ENCODE measurements at regions not wholly inside any gene's neighbourhood (a gene's known extent, or its start where the extent isn't known, plus 50 kb on each side); places are given as distances from the start of the nearest gene placed in this dataset.
"Not testable (repeated sequence)": the region's sequence is repeated elsewhere in the genome, so short reads cannot be mapped to it uniquely, and the experiment has no call there.

DNA sequence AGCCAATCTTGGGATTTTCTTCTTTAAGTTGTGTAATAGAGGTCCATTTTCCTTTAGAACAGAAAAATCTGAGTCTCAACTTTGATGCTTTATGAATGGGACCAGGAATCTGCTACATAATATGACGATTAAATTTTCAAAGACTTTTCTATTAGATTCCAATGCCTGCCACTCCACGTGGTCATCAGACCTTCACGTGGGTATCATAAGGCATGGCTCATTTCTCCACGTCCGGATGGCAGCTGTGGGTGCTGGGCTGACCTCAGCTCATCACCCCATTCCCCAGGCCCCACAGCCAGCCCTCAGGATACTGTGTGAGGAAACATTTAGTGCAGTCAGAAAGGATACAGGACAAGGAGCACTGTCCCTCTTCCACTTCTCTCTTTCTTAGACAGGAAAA lies 159.7 kb downstream of the SEMA6D start:
- intact Hi-C loops (cut with DNase I): no loop called here
- no peak for DNase-seq (ENCODE audit: low spot score)

DNA sequence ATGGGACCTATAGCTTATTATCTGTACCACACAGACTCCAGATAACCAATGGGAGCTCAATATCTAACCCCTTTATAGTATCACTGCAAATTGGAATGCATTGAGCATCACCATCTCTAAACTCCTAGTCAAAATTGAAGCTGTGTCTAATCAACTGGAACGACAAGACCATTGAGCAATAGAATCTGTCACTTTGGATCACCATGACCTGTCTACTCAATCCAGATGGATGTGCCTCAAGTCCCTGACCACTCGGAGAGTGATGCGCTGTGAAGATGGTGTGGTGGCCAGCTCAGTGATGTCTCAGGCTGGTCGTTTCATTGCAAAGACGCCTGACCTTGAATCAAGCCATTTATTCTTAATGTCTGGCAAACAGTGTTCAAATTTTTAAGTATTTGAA lies 160.5 kb downstream of the SEMA6D start:
- intact Hi-C loops (cut with DNase I): no loop called here
- no peak for DNase-seq (ENCODE audit: low spot score)

DNA sequence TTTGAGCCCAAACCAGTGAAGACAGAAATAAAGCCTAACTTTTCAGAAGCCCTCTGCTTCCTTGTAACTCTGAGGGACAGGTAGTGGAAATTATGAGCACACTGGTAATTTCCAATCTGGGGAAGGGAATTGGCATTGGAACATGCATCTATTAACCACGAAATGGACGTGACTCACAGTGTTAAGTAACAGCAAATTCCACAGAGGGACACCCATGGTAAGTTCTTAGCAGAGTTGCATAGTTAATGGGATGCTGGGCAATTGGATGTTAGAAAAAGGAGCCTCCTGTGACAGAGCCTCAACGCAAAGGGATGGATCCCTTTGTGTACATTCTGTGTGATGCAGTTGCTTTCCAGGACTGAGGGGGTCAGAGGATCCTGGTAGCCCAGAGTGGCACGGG lies 168.6 kb downstream of the SEMA6D start:
- intact Hi-C loops (cut with DNase I): no loop called here
- DNase-seq (ENCODE audit: low spot score): no peak

DNA sequence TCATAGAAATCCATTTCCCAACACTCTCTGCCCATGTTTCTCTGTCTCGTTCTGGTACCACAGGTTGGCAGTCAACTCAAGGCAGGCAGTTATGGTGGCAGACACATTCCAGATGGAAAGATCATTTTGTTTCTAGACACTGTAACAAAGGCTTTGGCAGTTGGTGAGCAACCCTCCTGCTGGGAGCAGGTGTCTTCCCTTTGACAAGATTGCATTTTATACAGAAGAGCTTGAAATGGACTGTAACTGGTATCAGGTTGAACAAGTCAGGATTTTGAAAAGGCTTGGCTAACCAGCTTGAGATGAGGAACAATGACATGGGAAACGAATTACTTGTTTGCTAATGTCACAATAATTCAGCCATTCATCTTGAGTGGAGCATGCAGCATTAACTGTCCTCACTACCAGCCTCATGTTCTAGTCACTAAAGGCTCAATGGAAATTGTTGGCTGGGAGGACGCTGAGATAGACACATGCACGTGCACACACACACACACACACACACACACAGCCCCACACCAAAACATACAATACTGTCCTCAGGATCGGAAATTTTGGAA lies 170.0 kb downstream of the SEMA6D start:
- no peak for DNase-seq (ENCODE audit: low spot score)
- intact Hi-C loops (cut with DNase I): no loop called here

DNA sequence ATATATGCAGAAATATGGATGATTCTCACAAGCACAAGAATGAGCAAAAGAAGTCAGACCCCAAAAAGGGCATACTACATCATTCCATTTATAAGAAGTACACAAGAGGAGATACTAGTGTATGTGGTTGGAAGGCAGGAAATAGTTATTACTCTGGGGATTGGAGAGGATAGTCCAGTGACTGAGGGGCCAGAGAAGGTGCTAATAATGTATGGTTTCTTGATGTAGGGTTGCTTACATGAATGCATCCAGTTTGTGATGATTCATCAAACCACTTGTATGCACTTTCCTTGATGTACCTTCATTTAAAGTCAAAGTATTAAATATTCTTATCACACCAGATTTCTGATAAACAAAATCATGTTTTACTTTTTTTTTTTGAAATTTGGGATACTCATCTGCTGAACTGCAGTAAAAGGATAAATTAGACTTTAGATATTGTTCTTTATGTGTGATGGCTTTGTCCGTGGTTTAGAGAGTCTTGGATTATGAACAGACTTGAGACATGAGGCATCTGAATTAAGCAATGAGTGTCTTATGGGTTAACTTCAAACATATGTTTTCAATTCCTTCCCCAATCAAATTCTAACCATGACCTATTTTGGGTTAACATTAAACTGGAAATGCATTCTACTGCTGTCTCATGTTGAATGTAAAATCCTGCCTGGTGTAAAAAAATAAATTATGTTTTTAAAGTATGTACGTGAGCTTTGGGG lies 171.2 kb downstream of the SEMA6D start:
- no peak for DNase-seq (ENCODE audit: low spot score)
- intact Hi-C loops (cut with DNase I): no loop called here

DNA sequence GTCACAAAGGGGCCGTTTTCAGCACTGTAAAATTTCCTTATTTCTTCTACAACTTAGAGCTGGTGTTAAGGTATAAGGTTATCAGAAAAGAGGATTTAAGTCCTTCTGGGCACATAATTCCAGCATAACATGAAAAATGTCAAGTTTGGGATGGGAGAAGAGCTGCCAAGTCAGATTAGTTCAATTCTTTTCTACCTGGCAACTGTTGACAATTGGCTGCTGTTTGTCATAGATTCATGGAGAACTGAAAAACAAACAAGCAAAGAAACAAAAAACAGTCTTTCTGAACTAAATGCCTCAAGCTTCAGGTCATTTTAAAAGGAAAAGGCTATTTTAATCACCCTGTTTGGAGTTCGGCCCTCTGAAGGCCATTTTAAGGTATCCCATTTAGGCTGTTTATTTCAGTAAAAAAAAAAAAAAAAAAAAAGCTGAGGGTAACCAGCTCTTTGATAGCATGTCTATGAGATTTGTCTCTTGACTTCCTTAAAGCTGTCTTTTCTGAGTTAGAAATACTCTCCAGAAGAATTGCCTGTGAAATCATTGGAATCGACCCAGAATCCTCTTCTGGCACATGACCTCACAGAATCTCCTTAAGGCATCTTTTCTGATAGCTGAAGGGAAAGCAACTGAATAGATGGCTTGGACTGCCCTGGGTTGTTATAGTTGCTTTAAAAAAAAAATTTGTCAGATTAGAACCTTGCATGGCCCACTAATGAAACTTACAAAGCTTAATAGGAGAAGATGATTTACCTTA lies 173.3 kb downstream of the SEMA6D start:
- no peak for DNase-seq (ENCODE audit: low spot score)
- intact Hi-C loops (cut with DNase I): no loop called here

DNA sequence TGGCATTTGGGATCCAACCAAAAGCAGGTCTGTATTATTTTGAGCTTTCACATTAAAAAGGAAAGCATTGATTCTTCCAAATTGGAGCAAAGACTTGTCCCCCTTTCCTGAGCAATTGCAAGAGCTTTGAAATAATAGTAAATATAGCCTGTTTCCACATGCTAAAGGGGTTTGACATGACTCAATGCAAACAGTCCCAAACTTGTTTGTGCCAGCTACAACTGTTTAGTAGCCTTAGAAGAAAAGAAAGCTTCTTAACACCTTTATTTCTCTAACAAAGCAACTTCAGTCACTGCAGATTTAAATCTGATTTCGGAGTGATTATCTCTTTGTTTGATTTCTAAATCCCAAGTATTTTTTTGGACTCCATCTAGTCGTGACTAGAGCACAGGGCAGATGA lies 180.2 kb downstream of the SEMA6D start:
- DNase-seq (ENCODE audit: low spot score): no peak
- intact Hi-C loops (cut with DNase I): no loop called here

DNA sequence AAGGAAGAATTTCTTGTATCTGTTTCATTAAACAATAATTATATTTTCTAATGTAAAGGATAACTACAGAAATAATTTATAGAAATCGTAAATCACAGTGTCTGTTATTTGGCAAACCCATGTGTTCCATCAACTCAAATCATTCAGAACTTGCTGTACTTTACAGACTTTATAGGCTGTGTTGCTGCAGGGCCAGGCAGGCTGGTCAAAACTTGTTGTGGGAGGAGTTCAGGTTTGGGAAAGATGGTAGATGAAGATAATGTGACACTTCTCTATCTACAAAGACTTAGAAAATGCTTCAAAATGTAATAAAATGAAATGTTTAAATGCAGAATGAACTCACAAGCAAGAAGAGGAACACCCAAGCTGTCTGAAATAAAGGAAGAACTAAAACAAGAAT lies 183.4 kb downstream of the SEMA6D start:
- intact Hi-C loops (cut with DNase I): no loop called here
- DNase-seq (ENCODE audit: low spot score): no peak

DNA sequence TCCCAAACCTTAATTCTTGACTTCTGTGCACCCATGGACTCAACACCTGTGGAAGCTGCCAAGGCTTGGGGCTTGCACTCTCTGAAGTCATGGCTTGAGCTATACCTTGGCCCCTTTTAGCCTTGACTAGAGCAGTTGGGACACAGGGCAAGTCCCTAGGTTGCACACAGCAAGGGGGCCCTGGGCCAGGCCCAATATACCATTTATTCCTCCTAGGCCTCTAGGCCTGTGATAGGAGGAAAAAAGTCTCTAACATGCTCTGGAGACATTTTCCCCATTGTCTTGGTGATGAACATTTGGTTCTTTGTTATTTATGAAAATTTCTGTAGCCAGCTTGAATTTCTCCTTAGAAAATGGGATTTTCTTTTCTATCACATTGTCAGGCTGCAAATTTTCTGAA lies 186.1 kb downstream of the SEMA6D start:
- intact Hi-C loops (cut with DNase I): no loop called here

DNA sequence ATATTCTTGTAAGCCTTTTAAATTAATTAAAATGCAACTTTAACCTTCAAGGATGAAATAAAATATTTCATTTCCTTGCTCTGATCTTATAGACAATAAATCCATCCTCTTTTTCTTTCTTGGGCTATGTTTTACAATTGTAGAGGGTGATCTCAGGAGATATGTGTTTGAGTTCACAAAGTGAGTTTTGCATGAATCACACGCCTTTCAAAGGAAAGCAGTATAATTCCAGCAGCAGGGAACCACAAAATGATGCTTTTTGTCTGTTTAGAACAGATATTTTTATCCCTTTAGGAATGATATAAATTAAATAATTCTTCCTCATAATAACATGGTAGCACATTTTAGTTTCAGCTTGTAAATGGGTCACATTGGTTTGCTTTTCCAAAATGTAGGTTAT lies 191.2 kb downstream of the SEMA6D start:
- intact Hi-C loops (cut with DNase I): no loop called here
- no peak for DNase-seq (ENCODE audit: low spot score)

More for the DNA sequence above, 186.1 kb downstream of the SEMA6D start:
- no peak for DNase-seq (ENCODE audit: low spot score)

DNA sequence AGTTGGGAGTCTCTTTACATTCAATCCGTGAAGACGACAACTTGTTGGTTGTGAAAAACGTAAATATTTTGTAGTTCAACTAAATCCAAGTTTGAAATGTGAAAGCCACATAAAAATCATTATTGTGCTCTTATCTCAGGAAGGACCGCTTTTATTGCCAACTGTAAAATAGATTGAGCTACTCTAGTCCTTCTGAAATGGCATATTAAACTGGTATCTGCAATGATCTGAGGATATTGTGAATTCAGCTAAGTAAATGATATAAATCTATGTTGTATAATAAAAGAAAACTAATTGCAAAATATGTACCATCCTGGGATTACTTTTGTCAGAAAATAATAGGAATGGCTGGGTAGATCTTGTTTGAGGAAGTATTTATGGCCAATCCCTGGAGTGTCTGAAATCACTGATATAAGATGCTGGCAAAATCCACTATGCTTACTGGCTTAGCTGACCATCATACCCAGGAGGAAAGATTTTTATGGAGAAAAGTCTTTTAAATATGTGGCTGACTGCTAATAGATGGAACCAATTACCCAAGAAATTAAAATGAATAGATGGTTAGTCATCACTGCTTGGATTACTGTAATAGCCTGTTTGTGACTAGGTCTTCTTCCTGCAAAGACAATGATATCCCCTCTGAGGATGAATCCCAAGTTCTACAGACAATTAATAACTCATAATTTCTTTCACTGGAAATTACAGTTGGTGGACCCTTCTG lies 191.8 kb downstream of the SEMA6D start:
- no peak for DNase-seq (ENCODE audit: low spot score)

DNA sequence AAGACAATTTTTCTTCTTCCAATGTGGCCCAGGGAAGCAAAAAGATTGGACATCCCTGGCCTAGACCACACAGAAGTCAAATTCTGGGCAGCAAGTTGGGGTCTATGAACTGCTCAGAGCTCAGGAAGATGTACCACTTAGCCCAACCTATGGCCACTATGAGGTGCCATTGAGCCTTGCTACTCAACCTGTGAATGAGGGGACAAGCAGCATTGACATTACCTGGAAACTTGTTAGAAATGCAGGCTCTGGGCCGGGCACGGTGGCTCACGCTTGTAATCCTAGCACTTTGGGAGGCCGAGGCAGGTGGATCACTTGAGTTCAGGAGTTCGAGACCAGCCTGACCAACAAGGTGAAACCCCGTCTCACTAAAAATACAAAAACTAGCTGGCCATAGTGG lies 195.6 kb downstream of the SEMA6D start:
- DNase-seq (ENCODE audit: low spot score); intact Hi-C loops (cut with DNase I): not testable (repeated sequence)

More for the DNA sequence above, 191.8 kb downstream of the SEMA6D start:
- intact Hi-C loops (cut with DNase I): no loop called here

DNA sequence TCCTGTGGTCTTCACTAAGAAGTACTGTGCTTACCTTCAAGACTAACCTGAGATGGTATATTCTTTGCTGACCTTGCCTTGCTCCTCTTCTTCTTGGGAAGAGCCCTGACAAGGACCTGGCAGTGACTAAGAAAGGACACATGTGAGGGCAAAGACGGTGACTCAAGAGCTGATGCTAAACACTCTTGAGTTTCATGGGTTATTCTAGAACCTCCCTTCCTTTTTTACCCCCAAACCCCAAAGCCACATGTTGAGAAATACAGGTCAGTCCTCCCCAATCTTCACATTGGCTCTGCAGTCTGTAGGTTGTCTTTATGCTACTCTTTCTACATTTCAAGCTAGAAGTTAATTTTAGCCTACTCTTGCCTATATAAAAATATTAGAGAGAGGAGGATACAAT lies 200.6 kb downstream of the SEMA6D start:
- DNase-seq (ENCODE audit: low spot score): no peak
- intact Hi-C loops (cut with DNase I): no loop called here

DNA sequence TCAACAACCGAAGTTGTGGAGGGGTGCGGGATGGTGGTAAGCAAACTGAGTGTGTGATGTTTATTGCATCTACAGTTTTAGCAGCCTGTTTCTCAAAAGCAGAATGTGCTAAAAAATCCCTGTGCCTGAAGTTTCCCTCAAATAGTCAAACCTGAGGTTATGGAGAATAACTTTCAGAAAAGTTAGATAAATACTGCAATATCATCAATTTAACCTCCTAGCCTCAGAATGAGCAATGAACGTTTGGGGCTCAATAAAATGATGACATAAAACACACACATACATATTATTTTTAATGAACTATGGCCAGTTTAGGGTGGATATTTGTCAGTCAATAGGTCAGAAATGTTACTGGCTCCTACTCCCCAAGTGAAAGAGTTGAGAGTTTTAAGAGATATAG lies 201.6 kb downstream of the SEMA6D start:
- DNase-seq (ENCODE audit: low spot score): no peak
- intact Hi-C loops (cut with DNase I): no loop called here

DNA sequence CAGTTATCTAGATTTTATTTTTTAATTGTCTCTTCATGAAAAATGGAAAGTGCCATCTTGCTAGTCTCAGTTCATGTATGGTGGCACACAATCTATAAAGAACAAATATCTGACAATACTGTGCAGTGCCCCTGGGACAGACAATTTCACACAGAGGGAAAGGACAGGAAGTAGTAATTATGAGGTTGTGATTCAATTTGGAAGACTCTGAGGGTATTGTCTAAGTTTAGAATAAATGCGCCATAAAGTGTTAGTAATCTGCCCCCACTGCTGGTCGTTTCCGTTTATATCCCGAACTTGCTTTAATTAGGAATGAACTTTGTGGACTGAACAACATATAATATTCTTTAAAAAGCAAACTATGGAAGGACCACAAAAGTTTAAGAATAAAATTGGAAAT lies 196.4 kb upstream of the SLC24A5 start:
- intact Hi-C loops (cut with DNase I): loop anchor here in 1 of 2 donors (10.0 kb wide), 1 partner anchor 650 kb away; no protein-coding TSS in a partner anchor
- DNase-seq (ENCODE audit: low spot score): no peak

DNA sequence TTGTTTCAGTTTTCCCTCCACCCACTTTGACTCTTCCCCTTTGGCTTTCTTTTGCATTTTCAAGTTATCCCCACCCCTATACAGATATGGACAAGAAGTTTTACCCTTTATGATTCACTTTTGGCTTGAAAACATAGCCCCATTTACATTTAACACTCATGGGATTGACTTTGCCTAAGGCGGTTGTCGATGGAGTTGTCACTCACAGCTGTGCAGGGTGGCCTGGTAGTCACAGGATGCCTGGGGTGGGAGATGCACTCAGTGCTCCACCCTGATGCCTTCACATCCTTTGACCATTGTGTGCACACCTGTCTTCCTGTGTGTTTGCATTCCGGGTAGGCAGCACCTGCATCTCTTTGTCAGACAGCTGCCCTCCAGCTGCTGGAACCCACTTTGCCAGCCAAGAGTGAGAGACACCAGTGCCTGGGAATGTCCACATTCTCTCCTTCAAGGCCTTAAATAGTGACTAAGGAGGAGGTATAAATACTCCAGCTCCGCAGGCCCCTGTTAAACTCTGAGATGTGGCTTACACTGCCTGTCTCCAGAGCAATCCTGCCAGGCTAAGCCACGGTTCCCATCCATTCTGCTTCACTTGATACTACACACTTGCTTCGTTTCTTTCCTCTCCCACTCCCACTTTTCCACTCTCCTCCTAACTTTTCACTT lies 191.5 kb upstream of the SLC24A5 start:
- intact Hi-C loops (cut with DNase I): loop anchor here in 1 of 2 donors (10.0 kb wide), 1 partner anchor 654 kb away; no protein-coding TSS in a partner anchor
- no peak for DNase-seq (ENCODE audit: low spot score)

DNA sequence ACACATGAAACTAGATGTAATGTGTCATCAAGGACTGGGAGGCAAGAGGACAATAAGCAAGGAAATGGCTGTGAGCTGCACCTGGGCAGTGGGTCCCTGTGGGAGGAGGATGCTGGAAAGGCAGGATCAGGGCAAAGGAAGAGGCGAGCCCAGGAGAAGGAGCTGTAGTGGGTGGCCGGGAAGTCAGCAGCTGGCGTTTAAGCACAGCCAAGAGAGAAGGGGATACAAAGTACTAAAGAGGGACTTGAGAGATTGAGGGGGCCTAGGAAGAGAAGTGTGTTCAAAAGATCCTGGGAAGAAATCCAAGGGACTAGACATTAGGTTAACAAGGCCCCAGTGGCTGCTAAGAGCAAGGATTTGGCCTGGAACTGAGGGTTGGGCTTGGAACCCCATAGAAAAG lies 188.5 kb upstream of the SLC24A5 start:
- no peak for DNase-seq (ENCODE audit: low spot score)
- intact Hi-C loops (cut with DNase I): no loop called here

DNA sequence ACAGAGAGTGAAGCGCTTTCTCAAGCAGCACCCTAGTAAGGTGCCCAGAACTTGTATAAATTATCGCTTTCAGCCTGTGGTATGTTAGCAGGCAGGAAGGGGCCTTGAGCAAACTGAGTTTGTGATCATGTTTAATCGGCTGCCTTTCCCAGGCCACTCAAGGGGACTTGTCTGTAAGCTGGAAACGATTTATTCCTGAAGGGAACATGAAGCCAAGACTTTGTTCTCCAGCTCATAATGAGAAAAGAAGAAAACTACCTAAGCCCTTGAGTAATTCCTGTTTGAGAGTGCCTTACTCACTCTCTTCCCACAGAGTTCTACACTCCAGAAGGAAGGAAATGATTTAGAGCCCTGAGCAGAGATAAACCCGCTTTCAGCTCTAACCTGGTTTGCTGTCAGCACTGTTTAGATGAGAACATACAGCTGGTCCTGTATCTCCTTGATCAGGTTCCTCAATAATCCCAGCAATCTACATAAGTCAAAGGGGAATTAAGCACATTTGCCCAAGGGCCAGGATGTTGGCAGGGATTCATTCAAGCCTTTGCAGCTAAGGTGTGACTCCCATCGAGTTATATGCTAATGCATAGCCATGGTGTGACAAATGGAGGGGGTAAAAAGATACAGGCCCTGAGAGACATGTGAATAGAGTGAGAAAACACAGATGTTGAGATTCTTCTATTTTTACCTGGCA lies 187.7 kb upstream of the SLC24A5 start:
- intact Hi-C loops (cut with DNase I): no loop called here
- no peak for DNase-seq (ENCODE audit: low spot score)

DNA sequence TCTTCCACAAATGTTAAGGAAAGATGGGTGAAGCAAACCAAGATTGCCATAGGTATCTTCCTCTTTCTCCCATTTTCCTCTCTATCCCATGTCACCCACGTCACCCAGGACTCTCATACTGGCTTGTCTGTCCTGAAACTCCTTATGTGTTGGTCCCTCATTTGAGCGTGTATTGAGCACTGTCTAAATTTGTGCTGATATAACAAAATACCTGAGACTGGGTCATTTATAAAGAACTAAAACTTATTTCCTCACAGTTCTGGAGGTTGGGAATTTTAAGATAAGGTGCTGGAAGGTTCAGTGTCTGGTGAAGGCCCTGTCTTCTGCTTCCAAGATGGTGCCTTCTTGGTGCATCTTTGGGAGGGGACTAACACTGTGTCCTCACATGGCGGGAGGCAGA lies 186.9 kb upstream of the SLC24A5 start:
- no peak for DNase-seq (ENCODE audit: low spot score)
- intact Hi-C loops (cut with DNase I): no loop called here

All from posterior vena cava (tissue), 2 donors.